Activated CD4-positive, alpha-beta memory T cell treated with anti-CD3 and anti-CD28 coated beads for 36 hours (primary cell): ENCODE measurements at regions not wholly inside any gene's neighbourhood (a gene's known extent, or its start where the extent isn't known, plus 50 kb on each side); places are given as distances from the start of the nearest gene placed in this dataset.

Source experiments
- CTCF ChIA-PET: fragments of 350-600 bp; sonication (Branson Sonifier 250); formaldehyde crosslinking; loops from one replicate; lab custom pipeline; 2021; ENCODE audit warnings: antibody characterized with exemption, inconsistent platforms; lab: Charles Lee
- POLR2A ChIA-PET: fragments of 350-600 bp; sonication (Branson Sonifier 250); formaldehyde crosslinking; loops from one replicate; lab custom pipeline; 2021; ENCODE audit warnings: antibody characterized with exemption; lab: Charles Lee
- DNase-seq: peaks from one replicate; pipeline ENCODE4 v3.0.0-alpha.2; 2020
- H3K27ac Mint-ChIP-seq: one replicate; pipeline ENCODE4 v1.8.0; 2021; ENCODE audit warnings: mixed read lengths
- H3K27me3 Mint-ChIP-seq: one replicate; pipeline ENCODE4 v1.8.0; 2021; ENCODE audit warnings: mixed read lengths
- H3K36me3 Mint-ChIP-seq: one replicate; pipeline ENCODE4 v1.8.0; 2021; ENCODE audit warnings: mixed read lengths
- H3K4me1 Mint-ChIP-seq: one replicate; pipeline ENCODE4 v1.8.0; 2021; ENCODE audit warnings: low read depth, mixed read lengths
- H3K4me3 Mint-ChIP-seq: one replicate; pipeline ENCODE4 v1.8.0; 2021; ENCODE audit warnings: mild to moderate bottlenecking, mixed read lengths
- H3K9me3 Mint-ChIP-seq: one replicate; pipeline ENCODE4 v1.8.0; 2021; ENCODE audit warnings: mixed read lengths
- intact Hi-C: fragments of 100-400 bp; cut with micrococcal nuclease; formaldehyde crosslinking; loops from one replicate; pipeline ENCODE4 v1.15.1; 2023

DNA sequence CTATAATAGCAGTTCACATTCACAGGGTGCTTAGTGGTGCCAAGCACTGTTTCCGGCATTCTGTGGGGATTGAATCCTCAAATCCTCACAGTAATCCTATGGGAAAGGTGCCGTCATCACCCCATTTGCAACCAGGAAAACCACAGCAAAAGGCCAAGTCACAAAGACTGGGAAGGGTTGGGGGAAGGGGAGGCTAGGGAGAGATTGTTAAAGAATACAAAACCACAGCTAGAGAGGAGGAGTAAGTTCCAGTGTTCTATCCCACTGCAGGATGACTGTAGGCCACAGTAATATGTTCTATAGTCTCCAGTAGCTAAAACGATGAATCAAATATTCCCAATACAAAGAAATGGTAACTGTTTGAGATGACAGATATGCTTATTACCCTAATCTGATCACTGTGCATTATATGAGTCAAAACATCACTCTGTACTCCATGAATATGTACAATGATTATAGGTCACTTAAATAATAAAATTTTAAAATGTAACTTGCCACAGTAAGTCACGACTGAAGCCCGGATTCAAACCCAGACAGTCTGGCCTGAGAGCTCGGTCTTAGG lies 256.8 kb downstream of the TOMM20 start:
- Mint-ChIP-seq H3K27ac (no peak overlapping the region), H3K27me3 (no peaks in the 10 kb centered on the region), H3K36me3 (no peaks in the 10 kb centered on the region), H3K4me1 (peaks cover 34% of the 10 kb centered on the region), H3K4me3 (no peak overlapping the region), H3K9me3 (no peaks in the 10 kb centered on the region)
- no peak for DNase-seq
- intact Hi-C loops = no loop called here
- POLR2A ChIA-PET = interaction anchor here (1.2 kb wide), 1 partner anchor 55 kb away, joined by 3 read pairs; no protein-coding TSS in a partner anchor
- CTCF ChIA-PET = no interaction called here

DNA sequence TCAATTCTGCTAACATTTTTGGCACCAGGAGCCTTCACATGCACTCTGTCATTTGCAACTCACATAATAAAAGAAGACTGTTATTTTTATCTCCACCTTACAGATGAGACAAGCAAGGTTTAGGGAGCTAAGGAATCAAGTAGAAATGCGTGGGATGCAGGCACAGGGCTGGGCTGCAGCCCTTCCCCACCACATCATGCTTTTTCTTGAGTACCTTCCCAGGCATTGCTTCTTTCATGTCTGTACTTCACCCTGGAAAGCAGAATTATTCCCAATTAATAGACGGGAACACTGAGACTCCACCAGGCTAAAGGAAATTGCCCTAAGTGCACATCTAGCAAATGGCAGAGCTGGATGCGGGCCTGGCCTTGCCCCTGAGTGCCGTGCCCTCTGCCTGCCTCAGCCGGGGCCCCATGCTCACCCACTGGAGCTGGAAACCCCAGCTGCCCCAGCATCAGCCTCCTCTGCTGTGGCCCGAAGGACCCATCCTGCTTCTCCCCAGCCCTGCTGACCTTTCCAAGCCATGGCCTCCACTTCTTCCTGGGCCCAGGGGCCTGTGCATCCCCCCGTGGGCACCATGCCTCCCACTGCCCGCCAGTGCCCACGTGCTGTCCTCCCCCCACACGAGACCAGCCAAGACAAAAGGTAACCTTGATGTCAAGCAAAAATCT lies 257.5 kb downstream of the TOMM20 start:
- H3K27me3 Mint-ChIP-seq = no peaks in the 10 kb centered on the region
- intact Hi-C loops = no loop called here
- no peak for DNase-seq
- CTCF ChIA-PET = no interaction called here
- POLR2A ChIA-PET = interaction anchor here (1.2 kb wide), 1 partner anchor 55 kb away, joined by 3 read pairs; no protein-coding TSS in a partner anchor
- peaks cover 3% of the 10 kb centered on the region for H3K9me3 Mint-ChIP-seq
- H3K27ac Mint-ChIP-seq = no peak overlapping the region
- no peak overlapping the region for H3K4me3 Mint-ChIP-seq
- no peaks in the 10 kb centered on the region for H3K36me3 Mint-ChIP-seq
- peaks cover 33% of the 10 kb centered on the region for H3K4me1 Mint-ChIP-seq

DNA sequence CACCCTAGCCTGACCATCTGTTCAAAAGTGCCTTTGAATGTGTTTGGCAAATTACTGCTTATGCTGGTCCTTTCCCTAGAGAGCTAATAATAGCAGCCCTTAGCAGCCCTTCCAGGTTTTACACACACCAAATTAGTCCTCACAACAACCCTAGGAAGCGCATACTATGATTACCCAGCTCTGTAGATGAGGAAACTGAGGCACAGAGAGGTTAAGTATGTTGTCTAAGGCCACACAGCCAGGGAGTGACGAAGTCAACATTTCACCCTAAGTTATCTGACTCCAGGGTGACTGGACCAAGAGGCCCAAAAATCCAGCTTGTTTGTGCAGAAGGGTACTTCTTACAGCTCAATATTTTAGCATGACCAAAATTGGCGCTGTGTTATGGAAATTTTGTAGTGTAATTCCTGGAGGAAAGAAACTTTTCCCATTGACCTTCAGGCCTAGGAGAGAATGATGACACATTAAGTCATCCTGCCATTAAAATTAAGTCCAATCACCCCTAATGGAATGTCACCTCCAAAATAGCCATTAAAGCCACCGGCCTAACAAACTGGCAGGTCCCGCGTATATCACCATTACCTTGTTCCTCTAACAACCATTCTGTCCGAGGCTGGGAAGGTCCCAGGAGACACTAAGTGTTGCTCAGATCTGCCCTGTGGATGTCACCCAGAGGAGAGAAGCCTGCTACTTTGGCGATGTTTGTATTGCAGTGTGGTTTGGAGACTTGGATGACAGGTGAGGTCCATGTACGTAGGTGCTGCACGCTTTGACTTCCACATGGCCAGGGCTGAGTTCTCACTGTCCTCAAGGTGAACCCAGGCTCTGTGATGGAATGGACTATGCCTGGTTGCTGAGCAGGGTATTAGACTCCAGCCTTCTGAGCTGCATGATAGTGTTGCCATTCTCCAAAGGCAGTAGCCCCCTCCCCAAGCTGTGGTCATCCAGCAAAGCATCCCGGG lies 258.3 kb downstream of the TOMM20 start:
- H3K27me3 Mint-ChIP-seq = no peaks in the 10 kb centered on the region
- ChIA-PET CTCF (no interaction called here), POLR2A (no interaction called here)
- H3K4me3 Mint-ChIP-seq = no peak overlapping the region
- H3K27ac Mint-ChIP-seq = no peak overlapping the region
- peaks cover 27% of the 10 kb centered on the region for H3K4me1 Mint-ChIP-seq
- intact Hi-C loops = no loop called here
- no peak for DNase-seq
- peaks cover 3% of the 10 kb centered on the region for H3K36me3 Mint-ChIP-seq
- peaks cover 10% of the 10 kb centered on the region for H3K9me3 Mint-ChIP-seq

DNA sequence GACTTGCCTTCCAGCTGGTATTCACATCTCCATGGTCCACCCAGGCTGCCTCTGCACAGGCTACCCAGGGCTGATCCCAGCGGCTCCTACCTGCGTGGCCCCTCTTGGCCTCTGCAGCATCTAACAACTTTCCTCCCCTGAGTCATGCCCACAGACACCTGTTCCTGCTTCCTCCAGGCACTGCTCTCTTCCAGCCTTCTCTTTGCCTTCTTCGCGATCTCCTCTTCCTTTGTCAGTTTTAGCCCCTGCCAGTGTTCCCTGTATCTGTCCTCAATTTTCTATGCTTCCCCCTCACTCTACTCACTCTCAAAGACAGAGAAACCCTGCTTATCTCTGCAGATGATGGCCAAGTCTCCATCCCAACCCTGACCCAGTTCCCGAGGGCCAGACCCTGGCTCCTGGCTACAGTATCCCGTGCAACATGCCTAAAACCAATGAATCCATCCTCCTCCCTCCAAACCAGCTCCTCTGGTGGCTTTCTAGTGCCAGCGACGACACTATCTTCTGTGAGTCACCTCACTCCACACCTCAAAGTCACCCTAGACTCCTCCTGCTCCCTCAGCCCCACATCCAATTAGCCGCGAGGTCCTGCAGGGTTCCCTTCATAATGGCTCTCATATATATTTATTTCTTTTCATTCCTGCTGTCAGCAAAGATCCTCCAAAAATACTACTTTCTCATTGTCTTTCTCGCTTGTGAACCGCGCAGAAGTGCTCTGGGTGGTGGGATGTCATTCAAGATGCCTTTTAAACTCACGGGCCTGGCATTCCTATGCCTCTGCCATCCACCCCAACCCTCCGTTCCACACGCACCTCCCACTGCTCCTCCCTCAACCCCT lies 259.2 kb downstream of the TOMM20 start:
- ChIA-PET POLR2A (no interaction called here), CTCF (no interaction called here)
- peaks cover 10% of the 10 kb centered on the region for H3K9me3 Mint-ChIP-seq
- no peak overlapping the region for H3K27ac Mint-ChIP-seq
- no peak for DNase-seq
- H3K4me3 Mint-ChIP-seq = no peak overlapping the region
- peaks cover 3% of the 10 kb centered on the region for H3K36me3 Mint-ChIP-seq
- intact Hi-C loops = no loop called here
- no peaks in the 10 kb centered on the region for H3K27me3 Mint-ChIP-seq
- H3K4me1 Mint-ChIP-seq = peaks cover 25% of the 10 kb centered on the region

DNA sequence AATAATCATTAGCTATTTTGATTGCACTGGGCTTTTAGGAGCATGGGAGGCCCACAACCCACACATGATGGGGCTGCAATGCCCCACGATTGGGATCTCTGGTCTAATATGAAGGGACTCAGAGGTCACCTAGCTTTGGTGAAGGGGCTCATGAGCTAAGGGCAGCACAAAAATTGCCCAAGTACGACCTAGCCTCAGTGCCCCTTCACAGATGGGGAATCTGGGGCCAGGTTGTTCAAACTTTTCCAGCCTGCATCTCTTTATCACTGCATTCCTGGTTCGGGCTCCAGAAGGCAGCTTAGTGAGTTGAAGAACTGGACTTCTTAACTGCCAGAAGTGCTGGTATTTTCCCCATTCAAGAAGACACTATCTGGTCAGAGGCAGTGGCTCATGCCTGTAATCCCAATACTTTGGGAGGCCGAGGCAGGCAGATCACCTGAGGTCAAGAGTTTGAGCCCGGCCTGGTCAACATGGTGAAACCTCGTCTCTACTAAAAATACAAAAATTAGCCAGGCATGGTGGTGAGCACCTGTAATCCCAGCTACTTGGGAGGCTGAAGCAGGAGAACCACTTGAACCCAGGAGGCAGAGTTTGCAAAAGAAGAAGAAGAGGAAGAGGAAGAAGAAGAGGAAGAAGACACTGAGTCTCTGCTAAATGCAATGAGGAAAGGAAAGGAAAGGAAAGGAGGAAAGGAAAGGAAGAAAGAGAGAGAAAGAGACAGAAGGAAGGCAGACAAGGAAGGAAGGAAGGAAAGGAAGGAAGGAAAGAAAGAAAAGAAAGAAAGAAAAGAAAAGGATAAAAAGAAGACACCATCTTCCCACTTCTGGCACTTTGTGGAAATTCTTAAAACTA lies 258.5 kb upstream of the IRF2BP2 start:
- no peak for DNase-seq
- peaks cover 3% of the 10 kb centered on the region for H3K36me3 Mint-ChIP-seq
- CTCF ChIA-PET = no interaction called here
- H3K4me1 Mint-ChIP-seq = peaks cover 24% of the 10 kb centered on the region
- H3K27ac Mint-ChIP-seq = no peak overlapping the region
- H3K4me3 Mint-ChIP-seq = no peak overlapping the region
- peaks cover 10% of the 10 kb centered on the region for H3K9me3 Mint-ChIP-seq
- POLR2A ChIA-PET = interaction anchor here (0.6 kb wide), 1 partner anchor 136 kb away, joined by 3 read pairs; no protein-coding TSS in a partner anchor
- intact Hi-C loops = no loop called here
- no peaks in the 10 kb centered on the region for H3K27me3 Mint-ChIP-seq

DNA sequence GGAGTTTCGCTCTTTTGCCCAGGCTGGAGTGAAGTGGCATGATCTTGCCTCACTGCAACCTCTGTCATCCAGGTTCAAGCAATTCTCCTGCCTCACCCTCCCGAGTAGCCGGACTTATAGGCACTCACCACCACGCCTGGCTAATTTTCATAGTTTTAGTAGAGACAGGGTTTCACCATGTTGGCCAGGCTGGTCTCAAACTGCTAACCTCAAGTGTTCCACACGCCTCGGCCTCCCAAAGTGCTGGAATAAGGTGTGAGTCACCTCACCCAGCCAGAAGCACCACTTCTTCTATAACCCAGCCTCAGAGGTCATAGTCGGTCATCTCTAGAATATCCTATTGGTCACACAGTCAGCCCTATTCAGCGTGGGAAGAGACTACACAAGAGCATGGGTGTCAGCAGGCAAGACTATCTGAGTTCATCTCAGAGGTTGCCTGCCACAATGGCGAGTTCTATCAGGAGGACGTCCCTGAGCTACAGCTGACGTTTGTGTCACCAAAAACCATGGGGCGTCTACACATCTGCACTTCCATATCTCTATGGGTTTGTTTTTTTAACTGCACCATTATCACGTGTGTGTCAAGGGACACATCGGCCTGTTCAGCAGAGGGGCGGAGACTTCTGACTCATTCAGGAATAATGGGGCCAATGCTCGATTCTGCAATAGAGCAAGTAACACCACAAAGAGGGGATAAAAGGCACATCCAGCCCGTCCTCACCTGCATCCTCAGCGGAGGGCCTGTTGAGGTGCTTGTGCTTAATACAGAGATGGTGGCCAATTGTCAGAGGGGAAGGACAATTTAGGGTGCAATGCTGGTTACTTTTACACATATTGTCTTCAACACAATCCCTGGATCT lies 256.3 kb upstream of the IRF2BP2 start:
- Mint-ChIP-seq H3K9me3 (peaks cover 10% of the 10 kb centered on the region), H3K27me3 (no peaks in the 10 kb centered on the region), H3K36me3 (peaks cover 3% of the 10 kb centered on the region), H3K27ac (no peak overlapping the region), H3K4me1 (peaks cover 18% of the 10 kb centered on the region), H3K4me3 (no peak overlapping the region)
- intact Hi-C loops = no loop called here
- ChIA-PET CTCF (no interaction called here), POLR2A (no interaction called here)
- peak; percentile 34 for DNase-seq

DNA sequence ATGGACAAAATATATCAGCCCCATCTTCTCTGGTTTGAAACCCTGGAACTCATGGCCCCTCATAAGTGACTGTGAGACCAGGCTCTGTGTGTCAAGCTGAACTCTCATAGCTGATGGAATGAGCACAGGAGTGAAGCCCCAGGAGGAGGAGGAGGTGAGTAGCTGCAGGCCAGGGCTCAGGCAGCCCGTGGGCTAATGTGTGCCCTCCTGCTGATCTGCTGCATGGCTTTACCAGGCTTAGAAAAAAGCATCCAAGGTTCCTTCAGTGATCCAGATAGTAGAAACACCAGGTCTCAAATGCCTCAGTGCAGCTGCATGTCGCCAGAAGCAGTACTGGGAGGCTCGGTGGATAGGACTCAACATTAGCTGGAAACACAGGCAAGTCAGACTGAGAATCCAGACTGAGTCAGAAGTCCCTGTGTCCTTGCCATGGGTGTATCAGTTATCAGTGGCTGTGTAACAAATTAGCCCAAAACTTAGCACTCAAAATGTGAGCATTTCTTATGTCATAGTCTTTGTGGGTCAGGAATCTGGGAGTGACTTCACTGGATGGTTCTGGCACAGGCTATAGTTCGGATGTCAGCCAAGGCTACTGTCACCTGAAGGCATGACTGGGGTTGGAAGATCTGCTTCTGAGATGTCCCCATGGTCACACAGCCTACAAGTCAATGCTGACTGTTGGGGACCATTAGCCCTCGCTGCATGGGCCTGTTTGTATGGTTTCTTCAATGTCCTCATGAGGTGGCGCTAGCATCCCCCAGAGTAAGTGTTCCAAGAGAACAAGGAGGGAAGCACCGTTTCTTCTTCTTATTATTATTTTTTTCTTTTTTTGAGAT lies 255.4 kb upstream of the IRF2BP2 start:
- CTCF ChIA-PET = no interaction called here
- intact Hi-C loops = no loop called here
- Mint-ChIP-seq H3K27ac (no peak overlapping the region), H3K4me1 (peaks cover 18% of the 10 kb centered on the region), H3K9me3 (peaks cover 10% of the 10 kb centered on the region), H3K36me3 (peaks cover 3% of the 10 kb centered on the region), H3K27me3 (no peaks in the 10 kb centered on the region), H3K4me3 (no peak overlapping the region)
- DNase-seq = no peak
- POLR2A ChIA-PET = interaction anchor here (0.7 kb wide), 1 partner anchor 370 kb away, joined by 3 read pairs; no protein-coding TSS in a partner anchor

DNA sequence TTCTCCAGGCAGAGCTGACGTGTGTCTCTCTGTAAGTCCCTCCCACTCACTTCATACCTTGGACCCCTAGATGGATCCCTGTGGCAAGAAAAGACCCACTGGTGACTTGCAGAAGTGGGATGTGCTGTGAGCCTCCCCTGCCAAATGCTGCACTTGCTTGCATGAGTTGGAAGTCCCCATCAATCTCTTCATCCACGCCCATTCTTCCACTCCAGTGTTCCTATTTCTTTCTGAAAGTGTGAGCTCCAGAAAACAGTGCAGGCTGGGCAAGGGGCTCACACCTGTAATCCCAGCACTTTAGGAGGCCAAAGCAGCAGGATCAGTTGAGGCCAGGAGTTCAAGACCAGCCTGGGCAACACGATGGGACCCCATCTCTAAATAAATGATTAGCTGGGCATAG lies 254.1 kb upstream of the IRF2BP2 start:
- ChIA-PET POLR2A (interaction anchor here (1.0 kb wide), 1 partner anchor 62 kb away, joined by 3 read pairs; no protein-coding TSS in a partner anchor), CTCF (no interaction called here)
- H3K4me3 Mint-ChIP-seq = no peak overlapping the region
- peaks cover 3% of the 10 kb centered on the region for H3K36me3 Mint-ChIP-seq
- H3K4me1 Mint-ChIP-seq = peaks cover 15% of the 10 kb centered on the region
- intact Hi-C loops = no loop called here
- DNase-seq = no peak
- peaks cover 10% of the 10 kb centered on the region for H3K9me3 Mint-ChIP-seq
- H3K27ac Mint-ChIP-seq = no peak overlapping the region
- H3K27me3 Mint-ChIP-seq = no peaks in the 10 kb centered on the region

DNA sequence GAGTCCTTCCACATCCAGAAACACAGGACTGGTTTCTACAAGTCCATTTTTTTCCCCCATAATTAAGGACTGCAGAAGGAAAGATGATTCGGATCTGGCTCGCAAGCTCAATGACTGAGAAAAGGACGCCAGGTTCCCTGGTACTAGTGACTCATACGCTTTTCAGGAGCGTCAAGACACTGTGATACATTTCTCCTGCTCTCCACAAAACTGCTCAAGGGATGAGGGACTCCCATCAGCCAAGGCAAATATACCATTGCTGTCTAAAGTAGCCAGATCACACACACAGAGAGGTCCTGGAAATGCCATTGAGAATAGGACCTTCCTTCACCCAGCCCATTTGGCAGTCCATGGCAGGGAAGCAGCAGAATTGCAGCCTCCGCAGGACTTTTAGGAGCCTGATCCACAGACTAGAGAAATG lies 253.6 kb upstream of the IRF2BP2 start:
- peaks cover 10% of the 10 kb centered on the region for H3K9me3 Mint-ChIP-seq
- H3K36me3 Mint-ChIP-seq = peaks cover 3% of the 10 kb centered on the region
- ChIA-PET POLR2A (interaction anchor here (1.0 kb wide), 1 partner anchor 62 kb away, joined by 3 read pairs; no protein-coding TSS in a partner anchor), CTCF (no interaction called here)
- DNase-seq = no peak
- no peak overlapping the region for H3K4me3 Mint-ChIP-seq
- H3K4me1 Mint-ChIP-seq = peaks cover 15% of the 10 kb centered on the region
- H3K27me3 Mint-ChIP-seq = no peaks in the 10 kb centered on the region
- intact Hi-C loops = no loop called here
- H3K27ac Mint-ChIP-seq = no peak overlapping the region
